Anterior cingulate cortex (tissue), 58 donors: ENCODE measurements at regions not wholly inside any gene's neighbourhood (a gene's known extent, or its start where the extent isn't known, plus 50 kb on each side); places are given as distances from the start of the nearest gene placed in this dataset.
"Not testable (repeated sequence)": the region's sequence is repeated elsewhere in the genome, so short reads cannot be mapped to it uniquely, and the experiment has no call there.

Experiments used
- DNase-seq, 58 donors: peaks; one replicate each; lab custom pipeline; 2025; lab: John Stamatoyannopoulos, UW

DNA sequence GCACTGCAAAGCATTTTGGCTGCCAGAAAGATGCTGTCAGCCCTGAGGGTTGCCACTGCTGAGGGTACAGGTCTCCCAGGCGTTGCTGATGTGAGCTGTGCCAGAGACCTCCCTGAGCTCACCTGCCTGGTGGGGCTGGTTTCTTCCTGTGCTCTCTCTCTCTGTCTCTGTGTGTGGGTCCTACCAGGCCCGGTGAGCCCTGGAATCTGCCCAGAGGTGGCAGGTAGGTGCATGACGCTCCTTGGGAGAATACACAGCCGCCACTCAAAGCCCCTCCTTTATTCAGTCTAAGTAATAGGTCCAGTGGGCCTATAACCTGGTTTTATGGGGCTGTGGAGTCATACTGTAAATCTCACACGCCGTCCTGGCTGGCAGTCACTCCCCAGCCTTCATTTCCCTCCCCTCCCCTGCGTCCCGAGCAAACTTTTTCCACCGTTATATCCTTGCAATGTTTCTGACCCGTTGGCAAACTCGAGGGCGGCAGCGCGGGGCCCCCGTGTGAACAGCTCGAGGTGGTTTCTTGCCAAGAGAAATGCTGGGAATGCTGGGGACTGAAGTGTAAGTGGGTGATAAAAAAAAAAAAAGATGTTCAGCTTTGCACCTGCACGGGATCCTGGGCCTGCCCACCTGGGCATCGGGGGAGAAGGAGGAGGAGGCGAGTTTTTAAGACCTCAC, 245.9 kb downstream of the CRLF2 start:
- no peak for DNase-seq

DNA sequence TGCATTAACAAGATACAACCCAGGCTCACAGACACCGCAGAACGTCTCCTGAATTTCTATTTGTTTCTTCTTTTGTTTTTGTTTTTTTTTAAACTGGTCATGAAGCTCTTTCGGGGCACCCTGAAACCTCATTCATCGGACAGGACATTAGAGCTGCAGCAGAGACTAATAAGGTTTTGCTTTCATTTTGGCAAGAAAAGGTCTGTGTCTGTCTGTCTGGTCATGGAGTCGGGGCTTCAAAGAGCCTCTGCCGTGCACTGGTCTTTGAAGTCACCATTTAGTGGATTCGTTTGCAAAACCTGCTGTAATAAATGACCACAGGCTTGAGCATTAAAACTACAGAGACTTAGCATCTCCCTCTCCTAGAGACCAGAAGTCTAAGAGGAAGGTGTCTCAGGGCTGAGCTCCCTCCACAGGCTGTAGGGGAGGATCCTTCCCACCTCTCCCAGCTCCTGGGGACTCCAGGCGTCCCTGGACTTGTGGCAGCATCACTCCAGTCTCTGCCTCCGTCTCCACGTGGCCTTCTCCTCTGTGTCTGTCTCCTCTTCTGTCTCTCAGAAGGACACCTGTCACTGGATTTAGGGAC, 247.5 kb downstream of the CRLF2 start:
- no peak for DNase-seq

DNA sequence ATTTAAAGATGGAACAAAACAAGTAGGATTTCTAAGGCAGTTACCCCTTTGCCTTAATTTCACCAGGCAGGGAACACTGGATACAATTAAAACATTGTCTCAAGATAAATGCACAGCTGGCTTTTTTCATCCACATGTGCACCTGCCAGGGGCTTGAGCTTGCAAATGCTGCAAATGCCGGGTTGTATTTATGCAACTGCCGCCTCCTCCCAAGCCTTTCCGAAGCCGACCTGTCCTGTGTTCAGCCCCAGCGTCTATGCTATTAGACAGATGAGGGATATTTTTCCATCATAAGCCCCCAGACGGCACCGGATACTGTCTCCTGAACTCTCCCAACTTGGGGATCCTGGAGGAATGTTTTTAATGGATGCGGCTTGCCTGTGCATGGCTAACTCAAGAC, 251.6 kb downstream of the CRLF2 start:
- no peak for DNase-seq

DNA sequence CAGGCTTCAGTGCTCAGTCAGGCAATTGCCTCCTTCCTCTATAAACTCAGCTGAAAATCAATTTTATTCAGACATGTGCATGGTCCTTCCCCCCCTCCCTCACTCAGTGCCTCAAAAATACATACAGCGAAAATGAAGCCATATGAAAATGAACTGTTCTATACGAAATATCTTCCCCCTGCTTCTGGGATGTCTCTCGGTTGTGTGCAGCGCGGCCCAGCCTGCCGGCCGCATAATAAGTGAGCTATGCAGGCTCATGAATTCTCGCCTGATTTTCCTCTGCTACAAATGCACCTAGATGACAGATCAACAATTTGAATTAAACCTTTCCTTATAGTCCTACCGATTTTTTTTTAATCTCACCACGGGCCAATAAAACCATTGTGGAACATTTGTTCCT, 252.9 kb downstream of the CRLF2 start:
- DNase-seq, result no peak

DNA sequence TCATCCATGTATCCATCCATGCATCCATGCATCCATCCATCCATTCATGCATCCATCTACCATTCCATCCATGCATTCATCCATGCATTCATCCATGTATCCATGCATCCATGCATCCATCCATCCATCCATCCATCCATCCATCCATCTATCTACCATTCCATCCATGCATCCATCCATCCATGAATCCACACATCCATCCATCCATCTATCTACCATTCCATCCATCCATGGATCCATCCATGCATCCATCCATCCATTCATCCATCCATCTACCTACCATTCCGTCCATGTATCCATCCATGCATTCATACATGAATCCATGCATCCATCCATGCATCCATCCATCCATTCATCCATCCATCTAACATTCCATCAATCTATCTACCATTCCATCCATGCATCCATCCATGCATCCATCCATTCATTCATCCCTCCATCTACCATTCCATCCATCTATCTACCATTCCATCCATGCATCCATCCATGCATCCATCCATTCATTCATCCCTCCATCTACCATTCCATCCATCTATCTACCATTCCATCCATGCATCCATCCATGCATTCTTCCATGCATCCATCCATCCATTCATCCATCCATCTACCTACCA, 257.2 kb downstream of the CRLF2 start:
- DNase-seq, result not testable (repeated sequence)

DNA sequence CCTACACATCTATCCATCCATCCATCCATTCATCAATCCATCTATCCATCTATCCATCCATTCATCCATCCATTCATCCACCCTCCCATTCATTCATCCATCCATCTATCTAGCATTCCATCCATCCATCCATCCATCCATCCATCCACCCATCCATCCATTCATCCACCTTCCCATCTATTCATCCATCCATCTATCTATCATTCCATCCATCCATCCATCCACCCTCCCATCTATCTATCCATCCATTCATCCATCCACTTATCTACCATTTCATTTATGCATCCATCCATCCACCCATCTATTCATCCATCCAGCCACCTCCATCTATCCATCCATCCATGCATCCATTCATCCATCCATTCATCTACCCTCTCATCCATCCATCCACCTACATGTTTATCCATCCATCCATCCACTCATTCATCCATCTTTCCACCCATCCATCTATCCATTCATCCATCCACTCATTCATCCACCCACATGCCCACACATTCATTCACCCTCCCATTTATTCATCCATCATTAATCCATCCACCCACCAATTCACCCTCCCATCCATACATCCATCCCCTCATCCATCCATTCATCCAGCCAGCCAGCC, 258.5 kb downstream of the CRLF2 start:
- DNase-seq, result no peak

DNA sequence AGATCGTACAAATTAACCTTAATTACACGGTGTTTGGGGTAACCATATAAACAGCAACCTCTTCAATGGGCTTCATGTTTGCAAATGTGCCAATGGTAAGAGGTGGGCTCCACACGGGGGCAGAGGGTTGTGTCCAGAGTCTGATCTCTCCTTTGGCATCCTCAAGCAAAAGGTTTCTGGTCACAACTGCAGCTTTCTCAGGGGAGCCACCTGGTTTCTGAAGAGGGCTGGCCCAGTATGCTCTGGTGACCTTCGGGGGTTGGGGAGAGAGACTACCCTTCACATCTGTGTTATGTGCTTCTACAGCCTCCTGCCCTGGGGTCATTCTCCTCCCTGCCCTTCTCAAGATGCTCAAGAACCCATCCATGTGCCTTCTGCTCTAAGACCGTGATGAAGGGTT, 259.6 kb downstream of the CRLF2 start:
- no peak for DNase-seq

DNA sequence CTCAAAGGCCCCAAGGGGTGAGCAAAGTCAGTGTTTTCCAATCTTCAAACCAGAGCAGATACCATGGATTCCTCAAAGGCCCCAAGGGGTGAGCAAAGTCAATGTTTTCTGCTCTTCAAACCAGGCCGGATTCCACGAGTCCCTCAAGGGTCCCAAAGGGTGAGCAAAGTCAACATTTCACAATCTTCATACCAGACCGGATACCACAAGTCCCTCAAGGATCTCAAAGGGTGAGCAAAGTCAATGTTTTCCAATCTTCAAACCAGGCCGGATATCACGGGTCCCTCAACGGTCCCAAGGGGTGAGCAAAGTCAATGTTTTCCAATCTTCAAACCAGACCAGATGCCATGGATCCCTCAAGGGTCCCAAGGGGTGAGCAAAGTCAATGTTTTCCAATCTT, 265.2 kb downstream of the CRLF2 start:
- not testable (repeated sequence) for DNase-seq

DNA sequence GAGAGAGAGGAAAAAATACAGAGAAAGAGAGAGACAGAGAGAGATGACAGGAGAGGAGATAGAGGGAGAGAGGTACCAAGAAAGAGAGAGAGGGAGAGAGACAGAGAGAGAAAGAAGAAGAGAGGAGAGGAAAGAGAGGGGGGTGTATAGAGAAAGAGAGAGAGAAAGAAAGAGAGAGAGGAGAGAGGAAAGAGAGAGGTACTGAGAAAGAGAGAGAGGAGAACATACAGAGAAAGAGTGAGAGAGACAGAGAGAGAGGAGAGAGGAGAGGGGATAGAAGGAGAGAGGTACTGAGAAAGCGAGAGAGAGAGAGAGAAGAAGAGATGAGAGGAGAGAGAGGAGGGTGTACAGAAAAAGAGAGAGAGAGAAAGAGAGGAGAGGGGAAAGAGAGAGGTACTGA, 269.4 kb downstream of the CRLF2 start:
- DNase-seq, result no peak

DNA sequence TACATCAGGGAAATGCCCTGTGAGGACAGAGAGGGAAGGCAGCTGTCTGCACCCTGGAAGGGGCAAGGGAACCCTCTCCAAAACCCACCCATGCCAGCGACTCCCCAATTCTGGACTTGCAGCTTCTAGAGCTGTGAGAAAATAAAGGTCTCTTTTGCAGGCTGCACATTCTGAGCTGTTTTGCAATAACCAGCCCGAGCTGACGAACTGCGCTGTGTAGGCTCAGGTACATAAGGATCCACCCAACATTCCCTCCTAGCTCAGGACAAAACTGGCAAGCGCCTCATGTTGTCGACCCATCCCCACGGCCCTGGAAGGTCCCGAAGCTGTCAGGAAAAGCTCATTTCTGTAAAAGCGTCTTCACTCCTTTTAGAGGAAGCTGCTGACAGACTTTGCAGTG, 271.8 kb downstream of the CRLF2 start:
- DNase-seq, result no peak

DNA sequence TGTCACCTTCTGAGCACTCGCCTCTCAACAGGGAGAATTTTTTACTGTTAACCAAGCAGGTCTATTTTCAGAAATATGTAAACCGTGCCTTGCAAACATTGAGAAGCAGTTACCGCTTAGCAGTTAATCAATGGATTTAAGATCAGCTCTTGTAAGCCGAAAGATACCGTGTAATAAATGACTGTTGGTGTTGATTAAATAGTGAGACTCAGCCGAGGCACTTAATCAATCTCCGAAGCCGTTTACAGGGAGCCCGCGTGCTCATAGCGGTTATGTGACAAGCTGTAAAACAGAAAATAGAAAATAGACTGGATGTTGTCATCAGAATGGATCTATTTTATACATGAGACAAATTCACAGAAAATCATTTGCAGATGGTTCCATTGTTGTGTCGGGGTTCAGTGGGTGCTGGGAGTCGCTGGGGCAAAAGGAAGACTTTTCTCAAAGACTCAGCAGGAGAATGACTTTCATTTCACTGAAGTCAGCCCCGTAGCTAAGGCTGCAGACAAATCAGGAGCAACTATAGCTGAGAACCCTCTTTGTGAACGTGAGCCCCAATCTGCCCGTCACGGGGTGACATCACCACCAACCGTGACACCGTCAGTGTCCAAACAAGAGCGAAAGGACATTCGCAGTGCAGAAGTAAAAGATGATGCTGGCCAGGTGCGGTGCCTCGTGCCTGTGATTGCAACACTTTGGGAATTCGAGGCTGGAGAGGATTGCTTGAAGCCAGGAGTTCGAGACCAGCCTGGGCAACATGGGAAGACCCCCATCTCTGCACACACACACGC, 275.3 kb downstream of the CRLF2 start:
- no peak for DNase-seq

DNA sequence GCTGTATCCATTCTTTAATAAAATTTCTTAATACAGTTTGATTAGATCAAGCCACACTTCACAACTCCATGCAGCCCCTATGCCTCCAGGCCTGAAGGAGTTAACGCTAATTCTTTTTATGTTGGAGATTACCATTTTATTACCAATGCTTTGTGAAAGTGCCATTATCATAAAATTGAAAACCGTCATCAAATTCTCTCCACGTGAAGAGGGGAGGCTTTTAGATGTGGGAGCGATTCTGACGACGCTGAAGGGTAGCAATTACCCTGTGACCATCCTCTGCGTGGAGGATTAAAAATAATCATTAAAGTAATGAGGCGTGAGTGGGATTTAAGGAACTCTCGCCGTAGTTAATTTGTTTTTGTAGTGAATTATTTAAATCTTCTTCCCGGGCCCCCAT, 278.8 kb downstream of the CRLF2 start:
- no peak for DNase-seq

DNA sequence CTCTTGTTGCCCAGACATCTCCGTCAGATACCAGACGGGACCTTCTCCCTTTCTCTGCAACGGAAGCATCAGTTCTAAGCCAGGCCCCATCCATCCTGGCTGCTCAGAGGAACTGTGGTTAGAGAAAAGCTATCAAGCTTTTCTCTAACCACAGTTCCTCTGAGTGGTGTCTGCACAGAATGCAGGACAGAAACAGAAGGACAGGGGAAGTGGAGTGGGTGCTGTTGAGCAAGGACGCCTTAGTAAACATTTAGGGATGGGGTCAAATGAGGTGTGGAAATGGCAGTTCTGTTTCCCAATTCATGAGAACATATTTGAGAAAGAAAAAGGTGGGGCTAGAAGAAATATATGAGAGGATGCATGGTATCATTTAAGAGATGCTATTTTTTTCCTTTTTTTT, 283.8 kb downstream of the CRLF2 start:
- no peak for DNase-seq

DNA sequence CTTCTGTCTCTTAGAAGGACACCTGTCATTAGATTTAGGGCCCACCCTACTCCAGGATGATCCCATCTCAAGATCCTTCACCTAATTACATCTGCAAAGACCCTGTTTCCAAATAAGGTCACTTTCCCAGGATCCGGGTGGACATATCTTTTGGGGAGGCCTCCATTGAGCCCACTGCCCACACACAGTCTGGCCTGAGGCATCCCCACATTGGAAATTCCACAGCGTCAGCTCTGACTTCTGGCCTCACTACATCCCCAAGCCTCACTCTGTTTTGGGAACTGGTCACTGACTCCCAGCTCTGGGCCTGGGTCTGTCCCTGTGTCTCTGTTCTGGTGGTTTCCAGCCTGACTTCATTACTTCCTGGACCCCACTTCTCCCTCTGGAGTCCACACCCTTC, 285.5 kb downstream of the CRLF2 start:
- DNase-seq, result no peak

DNA sequence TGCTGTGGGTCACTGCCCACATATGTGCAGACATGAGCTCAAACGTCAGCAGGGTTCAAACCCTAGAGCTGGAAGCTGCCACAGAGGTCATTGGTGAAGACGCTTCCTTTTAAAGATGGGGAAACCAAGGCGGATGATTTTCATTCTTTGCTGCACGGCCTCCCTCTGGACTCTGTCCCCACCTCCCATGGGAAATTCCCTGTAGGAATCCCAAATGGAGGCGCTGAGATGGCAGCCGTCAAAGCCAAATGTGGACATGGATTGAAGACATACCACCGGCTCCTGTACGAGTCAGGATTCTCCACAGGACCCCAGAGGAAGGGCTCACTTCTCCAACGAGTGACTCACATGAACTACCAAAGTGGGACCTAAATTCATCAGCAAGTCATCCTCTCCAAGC, 286.4 kb downstream of the CRLF2 start:
- DNase-seq, result no peak

DNA sequence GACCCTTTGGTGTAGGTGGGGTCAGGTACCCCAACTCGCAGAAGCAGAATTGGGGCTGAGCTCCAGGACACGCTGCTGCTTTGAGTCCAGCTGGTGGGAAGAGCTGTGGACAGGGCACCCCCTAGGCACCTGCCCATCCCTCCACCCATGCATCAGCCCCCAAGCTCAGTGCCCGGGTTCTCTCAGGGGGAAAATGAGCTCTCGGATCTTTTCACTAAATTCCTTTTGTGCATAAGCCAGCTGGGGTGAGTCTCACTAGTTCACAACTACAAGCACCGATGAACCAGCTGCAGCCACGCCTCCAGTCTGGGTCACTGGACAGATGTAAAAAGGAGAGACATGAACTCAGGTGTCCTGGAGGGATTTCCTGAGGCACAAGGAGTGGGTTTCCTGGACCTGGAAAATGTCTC, 286.8 kb downstream of the CRLF2 start:
- no peak for DNase-seq

DNA sequence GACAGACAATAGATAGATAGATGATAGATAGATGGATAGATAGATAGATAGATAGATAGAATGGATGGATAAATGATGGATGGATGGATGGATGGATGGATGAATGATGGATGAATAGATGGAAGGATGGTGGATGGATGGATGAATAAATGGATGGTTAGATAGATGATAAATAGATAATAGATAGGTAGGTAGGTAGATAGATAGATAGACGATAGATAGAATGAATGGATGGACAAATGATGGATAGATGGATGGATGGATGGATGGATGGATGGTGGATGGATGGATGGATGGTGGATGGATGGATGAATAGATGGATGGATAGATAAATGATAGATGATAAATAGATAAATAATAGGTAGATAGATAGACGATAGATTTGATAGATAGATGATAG, 287.4 kb downstream of the CRLF2 start:
- DNase-seq, result no peak

DNA sequence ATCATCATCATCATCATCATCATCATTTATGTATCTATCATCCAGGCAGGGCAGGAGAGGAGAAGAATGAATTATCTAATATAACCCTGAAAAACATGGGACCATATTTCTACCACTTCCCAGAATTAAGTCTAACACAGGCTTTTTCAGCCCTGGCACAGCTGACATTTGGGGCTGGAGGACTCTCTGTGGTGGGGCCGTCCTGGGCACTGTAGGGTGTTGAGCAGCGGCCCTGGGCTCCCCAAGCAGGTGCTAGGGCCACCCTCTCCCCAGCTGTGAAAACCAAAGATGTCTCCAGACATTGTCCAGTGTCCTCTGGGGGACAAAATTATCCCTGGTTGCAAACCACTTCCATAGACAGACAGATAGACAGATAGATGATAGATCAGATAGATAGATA, 288.4 kb downstream of the CRLF2 start:
- DNase-seq, result no peak

DNA sequence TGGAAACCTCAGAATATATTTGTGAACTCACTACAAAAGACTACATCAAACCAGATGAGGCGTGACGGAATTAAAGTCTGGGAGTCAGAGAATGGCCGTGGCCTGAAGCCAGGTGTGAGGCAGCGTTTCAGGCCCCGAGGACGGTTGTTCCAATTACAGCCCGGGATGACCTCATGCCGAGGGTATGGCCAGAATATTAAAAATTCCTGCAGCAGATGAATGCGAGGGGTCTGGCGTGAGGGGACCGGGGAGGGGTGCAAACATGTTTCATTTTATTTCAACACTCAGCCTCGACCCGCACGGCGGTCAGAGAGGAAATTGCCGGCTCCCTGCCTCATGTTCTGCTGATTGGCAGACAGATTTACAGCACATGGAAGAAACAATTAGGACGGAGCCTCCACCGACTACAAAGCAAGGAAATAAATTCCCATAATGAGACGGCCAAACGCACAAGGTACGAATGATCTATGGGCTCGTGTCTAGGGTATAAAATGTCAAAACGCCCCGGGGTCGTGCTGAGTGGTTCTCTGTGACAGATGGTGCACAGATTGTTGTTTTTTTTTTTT, 289.7 kb downstream of the SHOX start:
- DNase-seq, result no peak

DNA sequence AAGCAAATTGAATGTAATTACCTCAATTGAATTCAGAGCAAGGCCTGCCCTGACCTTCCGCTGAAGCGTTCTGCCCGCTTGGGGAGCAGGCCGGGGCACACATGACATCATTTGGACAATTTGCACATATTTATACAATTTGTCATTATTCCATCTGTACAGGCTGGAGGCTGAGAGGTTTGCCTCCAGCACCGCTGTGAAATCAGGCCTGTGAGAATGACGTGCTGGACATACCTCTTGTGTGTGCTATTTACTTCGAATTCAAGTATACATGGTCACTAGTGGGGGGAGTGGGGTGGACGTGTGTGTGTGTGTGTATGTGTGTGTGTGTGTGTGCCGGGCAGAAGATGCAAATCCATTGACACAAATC, 285.6 kb downstream of the SHOX start:
- no peak for DNase-seq
